ENCODE measurements at regions not wholly inside any gene's neighbourhood (a gene's known extent, or its start where the extent isn't known, plus 50 kb on each side); places are given as distances from the start of the nearest gene placed in this dataset.

DNA sequence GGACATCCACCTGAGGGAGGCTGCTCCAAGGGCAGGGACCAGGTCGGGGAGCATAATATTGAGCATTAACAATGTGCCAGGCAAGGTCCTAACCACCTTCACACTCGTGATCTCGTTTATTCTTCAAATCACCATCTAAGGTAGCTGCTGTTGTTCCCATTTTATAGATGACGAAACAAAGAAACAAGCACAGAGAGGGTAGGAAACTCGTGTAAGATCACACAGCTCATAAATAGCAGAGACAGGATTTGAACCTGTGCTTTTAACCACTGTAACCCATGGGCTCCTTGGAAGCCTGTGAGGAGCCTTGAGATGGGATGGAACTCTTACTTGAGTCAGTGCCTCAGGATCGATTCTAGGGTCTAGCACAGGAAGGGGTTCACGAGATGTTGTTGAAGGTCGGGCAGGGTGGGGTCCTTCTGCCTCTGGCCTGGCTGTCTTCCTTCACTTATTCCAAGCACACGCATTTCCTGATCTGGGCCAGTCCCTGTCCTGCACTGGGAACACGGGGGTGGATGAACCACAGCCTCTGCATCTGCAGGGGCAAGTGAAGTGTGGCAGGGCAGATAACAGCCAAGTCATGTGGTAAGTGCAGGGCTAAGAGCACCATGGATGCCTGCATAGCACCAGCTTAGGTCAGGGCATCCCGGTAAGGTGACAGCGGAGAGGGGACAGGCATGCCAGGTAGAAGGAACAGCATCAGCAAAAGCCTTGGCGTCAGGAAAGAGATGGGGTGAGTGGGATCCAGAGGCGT, 188.1 kb downstream of the MELK start:
- H3K27ac Mint-ChIP-seq, result no peak overlapping the region
- H2BK12ac ChIP-seq (ENCODE audit: insufficient read length, low read depth, low read length), result no peak overlapping the region
- peaks cover 52% of the 10 kb centered on the region for H3K27me3 Mint-ChIP-seq (ENCODE audit: low read depth)
- no peaks in the 10 kb centered on the region for H3K36me3 Mint-ChIP-seq (ENCODE audit: insufficient read depth in 1 of 3, low read depth in 3 of 3)
- no peak overlapping the region for H2BK20ac ChIP-seq (ENCODE audit: low read depth, low read length, poor library complexity, severe bottlenecking)
- WGBS (ENCODE audit: extremely low coverage, insufficient read length, low lambda C conversion rate), result no CpG with 5 or more reads among the region's 14 CpGs
- no peak overlapping the region for H3T11ph ChIP-seq (ENCODE audit: low read length)
- no peak overlapping the region for H3K27ac ChIP-seq (ENCODE audit: insufficient read length, low read depth, low read length)
- H3K4me3 Mint-ChIP-seq, result no peak overlapping the region
- H3K14ac ChIP-seq (ENCODE audit: insufficient read depth, low read length), result no peak overlapping the region
- H3K23me2 ChIP-seq (ENCODE audit: insufficient read length, low read depth, low read length, poor library complexity, severe bottlenecking), result peaks cover 8% of the 10 kb centered on the region
- H3K18ac ChIP-seq (ENCODE audit: insufficient read length, low read depth, low read length), result no peak overlapping the region
- H3K27me3 ChIP-seq (ENCODE audit: insufficient read depth, low read length), result no peaks in the 10 kb centered on the region; the same call in none of the 2 replicates
- no peaks in the 10 kb centered on the region for H3K9me3 Mint-ChIP-seq
- H3K79me1 ChIP-seq (ENCODE audit: insufficient read depth, low read depth, low read length, poor library complexity, severe bottlenecking), result no peaks in the 10 kb centered on the region
- no peaks in the 10 kb centered on the region for H4K20me1 ChIP-seq (ENCODE audit: control insufficient read depth, insufficient read depth, insufficient read length)
- no peak overlapping the region for H2BK15ac ChIP-seq (ENCODE audit: low read depth, low read length)
- H3K4ac ChIP-seq (ENCODE audit: low read depth, low read length), result no peak overlapping the region
- H3K9me3 ChIP-seq (ENCODE audit: control insufficient read depth, low read depth, low read length), result no peaks in the 10 kb centered on the region
- H2BK5ac ChIP-seq (ENCODE audit: insufficient read length, low read length), result no peak overlapping the region
- H2BK120ac ChIP-seq (ENCODE audit: low read depth, low read length, poor library complexity, severe bottlenecking), result no peak overlapping the region
- H4K5ac ChIP-seq (ENCODE audit: insufficient read length, low read depth, low read length), result no peak overlapping the region
- H3K4me1 Mint-ChIP-seq, result peaks cover 0 to 6% of the 10 kb centered on the region in 2 experiments; a peak in 2 of 4 replicates
- H2AFZ ChIP-seq (ENCODE audit: low read length), result no peak overlapping the region
- no peak overlapping the region for H3K9ac ChIP-seq (ENCODE audit: extremely low read depth, insufficient read length, low read length)
- no peaks in the 10 kb centered on the region for H3K79me2 ChIP-seq (ENCODE audit: insufficient read depth, low read length)
- no peak overlapping the region for H4K91ac ChIP-seq (ENCODE audit: insufficient read length, low read depth, low read length)
- no peak overlapping the region for H3K23ac ChIP-seq (ENCODE audit: insufficient read length, low read depth, low read length)
- no peak overlapping the region for H3K56ac ChIP-seq (ENCODE audit: insufficient read length, low read depth, low read length)
- H3K4me1 ChIP-seq (ENCODE audit: insufficient read depth, low read length), result peaks cover 2% of the 10 kb centered on the region
- no peak overlapping the region for H2AK5ac ChIP-seq (ENCODE audit: insufficient read length, low read length)
- H4K8ac ChIP-seq (replicated peaks; ENCODE audit: insufficient read length, low read depth, low read length), result no peak overlapping the region
- H3K4me2 ChIP-seq (ENCODE audit: insufficient read depth, insufficient read length, low read length), result no peak overlapping the region
- no peak for DNase-seq
- TF ChIP-seq CTCF (conservative IDR thresholded peaks at IDR 0.05), result no peak

Measured in H9 (cell line).